Osteocyte (in vitro differentiated cells): ENCODE measurements at regions not wholly inside any gene's neighbourhood (a gene's known extent, or its start where the extent isn't known, plus 50 kb on each side); places are given as distances from the start of the nearest gene placed in this dataset.

ENCODE experiments used
- DNase-seq: peaks from one replicate; pipeline ENCODE4 v3.0.0; 2021; ENCODE audit warnings: mixed read lengths; ENCODE audit not compliant: unreplicated experiment; ENCODE audit errors: extremely low spot score
- H3K27ac Mint-ChIP-seq: one replicate; pipeline ENCODE4 v1.8.0; 2021; ENCODE audit warnings: mild to moderate bottlenecking, mixed read lengths; ENCODE audit not compliant: unreplicated experiment
- H3K27me3 Mint-ChIP-seq: one replicate; pipeline ENCODE4 v1.8.0; 2021; ENCODE audit warnings: mixed read lengths; ENCODE audit not compliant: unreplicated experiment
- H3K36me3 Mint-ChIP-seq: one replicate; pipeline ENCODE4 v1.8.0; 2021; ENCODE audit warnings: mixed read lengths; ENCODE audit not compliant: unreplicated experiment
- H3K4me1 Mint-ChIP-seq: one replicate; pipeline ENCODE4 v1.8.0; 2021; ENCODE audit warnings: mixed read lengths; ENCODE audit not compliant: unreplicated experiment
- H3K4me3 Mint-ChIP-seq: one replicate; pipeline ENCODE4 v1.8.0; 2021; ENCODE audit warnings: mild to moderate bottlenecking, moderate library complexity, mixed read lengths; ENCODE audit not compliant: unreplicated experiment
- H3K9me3 Mint-ChIP-seq: one replicate; pipeline ENCODE4 v1.8.0; 2021; ENCODE audit warnings: mixed read lengths; ENCODE audit not compliant: unreplicated experiment
- CTCF ChIP-seq: fragments of 200-600 bp; sonication (generic); IDR thresholded peaks from 2 replicates; pipeline ENCODE4 v1.5.0; 2021; ENCODE audit warnings: antibody characterized with exemption, mild to moderate bottlenecking, moderate library complexity

DNA sequence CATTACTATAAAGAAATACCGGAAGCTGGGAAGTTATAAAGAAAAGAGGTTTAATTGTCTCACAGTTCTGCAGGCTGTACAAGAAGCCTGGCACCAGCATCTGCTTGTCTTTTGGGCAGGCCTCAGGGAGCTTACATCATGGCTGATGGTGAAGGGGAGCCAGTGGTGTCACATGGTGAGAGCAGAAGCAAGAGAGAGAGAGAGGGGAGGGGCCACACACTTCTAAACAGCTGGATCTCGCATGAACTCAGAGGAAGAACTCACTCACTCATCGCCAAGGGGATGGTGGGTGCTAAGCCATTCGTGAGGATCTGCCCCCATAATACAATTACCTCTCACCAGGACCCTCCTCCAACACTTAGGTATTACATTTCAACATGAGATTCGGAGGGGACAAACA is 51.8 kb upstream of the ANKRD34C start:
- no peaks in the 10 kb centered on the region for H3K36me3 Mint-ChIP-seq
- DNase-seq, result no peak
- no peaks in the 10 kb centered on the region for H3K4me1 Mint-ChIP-seq
- H3K27ac Mint-ChIP-seq, result no peak overlapping the region
- H3K9me3 Mint-ChIP-seq, result peaks cover 19% of the 10 kb centered on the region
- TF ChIP-seq CTCF, result no peak
- no peak overlapping the region for H3K4me3 Mint-ChIP-seq
- peaks cover 22% of the 10 kb centered on the region for H3K27me3 Mint-ChIP-seq

GRCh38 chr15:79222808-79223207 is 59.7 kb upstream of the ANKRD34C start:
- peaks cover under 1% of the 10 kb centered on the region for H3K9me3 Mint-ChIP-seq
- no peak for TF ChIP-seq CTCF
- no peak for DNase-seq
- H3K4me1 Mint-ChIP-seq, result no peaks in the 10 kb centered on the region
- H3K4me3 Mint-ChIP-seq, result no peak overlapping the region
- no peak overlapping the region for H3K27ac Mint-ChIP-seq
- H3K27me3 Mint-ChIP-seq, result peaks cover 19% of the 10 kb centered on the region
- no peaks in the 10 kb centered on the region for H3K36me3 Mint-ChIP-seq

DNA sequence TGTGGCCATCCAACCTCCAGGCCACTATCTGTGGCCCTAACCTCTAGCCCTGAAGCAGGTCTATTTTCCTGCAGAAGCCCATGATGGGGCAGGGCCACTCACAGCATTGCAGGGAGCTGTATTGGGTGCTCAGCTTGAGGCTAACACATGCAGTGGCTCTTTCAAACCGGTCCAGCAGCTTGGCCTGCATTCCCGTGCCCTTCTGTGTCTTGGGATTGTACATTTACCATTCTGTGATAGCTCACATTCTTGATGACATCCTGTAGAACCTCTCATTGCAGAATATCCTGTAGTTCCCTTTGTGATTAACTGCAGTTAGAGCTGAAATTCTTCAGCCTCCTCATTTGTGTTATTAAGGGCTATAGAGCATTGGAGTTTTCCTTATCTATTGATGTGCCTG is 60.8 kb upstream of the ANKRD34C start:
- Mint-ChIP-seq H3K27ac (no peak overlapping the region), H3K4me3 (no peak overlapping the region), H3K9me3 (peaks cover 5% of the 10 kb centered on the region), H3K27me3 (peaks cover 27% of the 10 kb centered on the region), H3K4me1 (no peaks in the 10 kb centered on the region), H3K36me3 (no peaks in the 10 kb centered on the region)
- DNase-seq, result no peak
- no peak for TF ChIP-seq CTCF

DNA sequence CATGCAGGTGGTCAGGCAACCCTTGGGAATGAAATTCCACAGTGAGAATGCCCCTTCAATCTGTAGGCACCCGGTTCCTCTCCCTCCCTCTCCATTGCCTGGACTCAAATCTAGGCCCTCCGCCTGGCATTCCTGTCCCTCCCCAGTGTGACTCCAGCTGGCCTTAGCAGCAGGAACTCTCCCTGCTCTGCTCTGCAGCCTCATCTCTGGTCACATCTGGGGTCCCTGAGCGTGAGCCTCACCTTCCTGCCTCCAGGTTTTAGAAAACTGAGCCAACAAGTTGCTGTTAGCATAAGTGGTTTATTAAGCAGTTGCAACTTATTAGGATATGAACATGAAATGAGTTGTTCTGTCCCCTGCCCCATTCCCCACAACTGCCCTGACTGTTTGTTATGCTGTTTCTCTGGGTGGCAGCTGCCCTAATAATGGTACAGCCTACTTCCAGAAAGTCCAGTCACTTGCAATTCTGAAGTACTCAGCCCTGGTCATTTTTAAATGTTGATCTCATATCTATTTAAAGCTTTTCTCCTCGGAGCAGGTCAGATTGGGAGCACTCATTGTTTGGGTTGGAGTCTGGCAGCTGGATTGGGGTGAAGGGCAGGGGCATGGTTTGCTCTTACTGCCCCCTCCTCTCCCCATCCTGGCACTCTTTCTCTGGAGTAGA is 63.0 kb upstream of the ANKRD34C start:
- H3K27ac Mint-ChIP-seq, result no peak overlapping the region
- no peak overlapping the region for H3K4me3 Mint-ChIP-seq
- no peak for DNase-seq
- peaks cover 5% of the 10 kb centered on the region for H3K9me3 Mint-ChIP-seq
- H3K27me3 Mint-ChIP-seq, result peaks cover 31% of the 10 kb centered on the region
- H3K36me3 Mint-ChIP-seq, result no peaks in the 10 kb centered on the region
- TF ChIP-seq CTCF, result no peak
- no peaks in the 10 kb centered on the region for H3K4me1 Mint-ChIP-seq

DNA sequence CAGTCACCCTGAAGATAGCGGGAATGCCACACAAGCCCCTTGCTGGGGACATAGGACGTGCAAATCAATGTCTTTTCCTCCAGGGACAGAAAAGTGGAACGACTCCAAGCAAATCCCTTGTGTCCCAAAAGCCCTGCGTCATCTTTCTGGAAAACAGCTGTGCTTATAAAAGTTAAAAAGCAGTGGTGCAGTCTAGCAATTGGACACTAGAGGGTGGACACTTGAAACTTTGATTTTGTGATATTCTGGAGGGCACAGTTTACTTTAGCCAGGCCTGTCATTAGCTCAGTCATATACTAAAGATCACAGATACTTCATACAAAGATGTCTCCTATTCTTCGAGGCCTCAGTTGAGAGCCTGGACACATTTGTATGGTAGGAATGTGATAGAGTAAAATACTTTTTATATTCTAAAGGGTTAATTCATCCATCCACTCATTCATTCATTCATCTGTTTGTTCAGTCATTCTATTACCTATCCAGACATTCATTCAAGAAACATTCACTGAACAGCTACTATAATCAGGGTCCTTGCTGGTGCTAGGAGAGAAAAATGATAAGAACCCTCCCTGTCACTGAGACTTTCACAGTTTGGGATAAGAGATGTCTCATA is 63.8 kb upstream of the ANKRD34C start:
- H3K4me1 Mint-ChIP-seq, result no peaks in the 10 kb centered on the region
- TF ChIP-seq CTCF, result peak; percentile 46
- no peak overlapping the region for H3K4me3 Mint-ChIP-seq
- no peaks in the 10 kb centered on the region for H3K36me3 Mint-ChIP-seq
- H3K27ac Mint-ChIP-seq, result no peak overlapping the region
- H3K27me3 Mint-ChIP-seq, result peaks cover 33% of the 10 kb centered on the region
- H3K9me3 Mint-ChIP-seq, result peaks cover 5% of the 10 kb centered on the region
- DNase-seq, result no peak
